Astrocyte (in vitro differentiated cells and primary cell): ENCODE measurements at regions not wholly inside any gene's neighbourhood (a gene's known extent, or its start where the extent isn't known, plus 50 kb on each side); places are given as distances from the start of the nearest gene placed in this dataset.

Source experiments
- EZH2 ChIP-seq: IDR thresholded peaks from 2 replicates; pipeline ENCODE4 v1.6.1; 2012; ENCODE audit warnings: mild to moderate bottlenecking, low read length, inconsistent platforms; ENCODE audit not compliant: insufficient read depth
- TF ChIP-seq, protein P1 (sequence below): IDR thresholded peaks from 2 replicates; pipeline ENCODE4 v1.5.1; 2011; ENCODE audit warnings: low read depth, mild to moderate bottlenecking, inconsistent platforms, low read length, moderate library complexity; ENCODE audit not compliant: insufficient read depth

DNA sequence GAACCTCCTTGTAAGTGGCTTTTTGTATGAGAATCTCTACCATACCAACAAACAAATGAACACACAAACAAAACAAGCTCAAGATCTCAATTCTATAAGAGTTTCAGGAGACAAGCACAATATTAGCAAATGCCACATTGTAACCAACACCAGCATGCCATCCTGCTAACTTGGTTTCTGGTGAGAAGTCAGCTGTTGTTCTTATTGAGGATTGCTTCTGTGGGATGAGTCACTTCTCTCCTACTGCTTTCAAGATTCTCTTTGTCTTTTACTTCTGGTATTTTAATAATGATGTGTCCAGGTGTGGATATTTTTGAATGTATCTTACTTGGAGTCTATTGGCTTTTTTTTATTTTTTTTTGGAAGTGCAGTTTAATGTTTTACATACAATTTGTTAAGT is 131.7 kb downstream of the BCL2L11 start:
- no peak for TF ChIP-seq EZH2
- TF ChIP-seq, protein P1, sequence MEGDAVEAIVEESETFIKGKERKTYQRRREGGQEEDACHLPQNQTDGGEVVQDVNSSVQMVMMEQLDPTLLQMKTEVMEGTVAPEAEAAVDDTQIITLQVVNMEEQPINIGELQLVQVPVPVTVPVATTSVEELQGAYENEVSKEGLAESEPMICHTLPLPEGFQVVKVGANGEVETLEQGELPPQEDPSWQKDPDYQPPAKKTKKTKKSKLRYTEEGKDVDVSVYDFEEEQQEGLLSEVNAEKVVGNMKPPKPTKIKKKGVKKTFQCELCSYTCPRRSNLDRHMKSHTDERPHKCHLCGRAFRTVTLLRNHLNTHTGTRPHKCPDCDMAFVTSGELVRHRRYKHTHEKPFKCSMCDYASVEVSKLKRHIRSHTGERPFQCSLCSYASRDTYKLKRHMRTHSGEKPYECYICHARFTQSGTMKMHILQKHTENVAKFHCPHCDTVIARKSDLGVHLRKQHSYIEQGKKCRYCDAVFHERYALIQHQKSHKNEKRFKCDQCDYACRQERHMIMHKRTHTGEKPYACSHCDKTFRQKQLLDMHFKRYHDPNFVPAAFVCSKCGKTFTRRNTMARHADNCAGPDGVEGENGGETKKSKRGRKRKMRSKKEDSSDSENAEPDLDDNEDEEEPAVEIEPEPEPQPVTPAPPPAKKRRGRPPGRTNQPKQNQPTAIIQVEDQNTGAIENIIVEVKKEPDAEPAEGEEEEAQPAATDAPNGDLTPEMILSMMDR = no peak
